HG03045 (cell line): ENCODE measurements at regions not wholly inside any gene's neighbourhood (a gene's known extent, or its start where the extent isn't known, plus 50 kb on each side); places are given as distances from the start of the nearest gene placed in this dataset.

Source experiments
- ATAC-seq: cut with Tn5 transposase; IDR thresholded peaks from one replicate; pipeline ENCODE4 v1.9.1; 2021; ENCODE audit warnings: mild to moderate bottlenecking, moderate library complexity; ENCODE audit not compliant: unreplicated experiment

GRCh38 chr2:164306872-164307271, 314.4 kb downstream of the GRB14 start:
- ATAC-seq, result no peak

- ATAC-seq, result no peak
Measured at GRCh38 chr2:164302786-164303185, 318.5 kb downstream of the GRB14 start.

GRCh38 chr2:164288235-164288634, 333.0 kb downstream of the GRB14 start:
- ATAC-seq, result no peak

- ATAC-seq, result no peak
Measured at GRCh38 chr2:164287056-164287455, 334.2 kb downstream of the GRB14 start.

- no peak for ATAC-seq
Measured at GRCh38 chr2:164285576-164285975, 335.7 kb downstream of the GRB14 start.

- no peak for ATAC-seq
Measured at GRCh38 chr2:164281896-164282295, 339.4 kb downstream of the GRB14 start.

- no peak for ATAC-seq
Measured at GRCh38 chr2:164275659-164276058, 345.6 kb downstream of the GRB14 start.

GRCh38 chr2:164260506-164260905, 360.8 kb downstream of the GRB14 start:
- ATAC-seq, result no peak

- ATAC-seq, result no peak
Measured at GRCh38 chr2:164257742-164258141, 363.5 kb downstream of the GRB14 start.

GRCh38 chr2:164252568-164253287, 368.6 kb downstream of the GRB14 start:
- ATAC-seq, result peak; percentile 88

GRCh38 chr2:164243315-164243714, 378.0 kb downstream of the GRB14 start:
- ATAC-seq, result no peak

- ATAC-seq, result no peak
Measured at GRCh38 chr2:164242409-164242808, 378.9 kb downstream of the GRB14 start.

- no peak for ATAC-seq
Measured at GRCh38 chr2:164234074-164234473, 387.2 kb downstream of the GRB14 start.

- ATAC-seq, result no peak
Measured at GRCh38 chr2:164224007-164224406, 397.3 kb downstream of the GRB14 start.

- no peak for ATAC-seq
Measured at GRCh38 chr2:164221473-164221872, 399.8 kb downstream of the GRB14 start.

GRCh38 chr2:164220265-164220664, 401.0 kb downstream of the GRB14 start:
- no peak for ATAC-seq

- no peak for ATAC-seq
Measured at GRCh38 chr2:164213916-164214315, 407.4 kb downstream of the GRB14 start.

GRCh38 chr2:164205347-164205746, 415.9 kb downstream of the GRB14 start:
- no peak for ATAC-seq

- ATAC-seq, result no peak
Measured at GRCh38 chr2:164203131-164203530, 418.2 kb downstream of the GRB14 start.

- no peak for ATAC-seq
Measured at GRCh38 chr2:164198256-164198655, 423.0 kb downstream of the GRB14 start.

- ATAC-seq, result no peak
Measured at GRCh38 chr2:164190700-164191099, 430.6 kb downstream of the GRB14 start.

- ATAC-seq, result no peak
Measured at GRCh38 chr2:164189851-164190250, 431.4 kb downstream of the GRB14 start.

GRCh38 chr2:164187121-164187520, 434.2 kb downstream of the GRB14 start:
- no peak for ATAC-seq
